ENCODE measurements at regions not wholly inside any gene's neighbourhood (a gene's known extent, or its start where the extent isn't known, plus 50 kb on each side); places are given as distances from the start of the nearest gene placed in this dataset.

- ATAC-seq (ENCODE audit: low read depth in 2 of 2) (no peak), DNase-seq (no peak)
- H3K9me3 Mint-ChIP-seq, result peaks cover 0 to 1% (median 0%) of the 10 kb centered on the region in 7 donors
- Histone ChIP-seq H3K27ac (ENCODE audit: insufficient read depth, low read length, poor library complexity, severe bottlenecking) (no peak overlapping the region), H3K9me3 (ENCODE audit: control insufficient read depth in 2 of 2, low read length in 2 of 2) (no peaks in the 10 kb centered on the region), H3K4me3 (ENCODE audit: low read depth, low read length) (no peak overlapping the region), H3K36me3 (ENCODE audit: control insufficient read depth, insufficient read depth, low read length) (no peaks in the 10 kb centered on the region), H3K27me3 (ENCODE audit: control insufficient read depth, insufficient read depth, low read length) (no peaks in the 10 kb centered on the region), H3K4me1 (ENCODE audit: control insufficient read depth, insufficient read depth, low read length, poor library complexity, severe bottlenecking) (no peaks in the 10 kb centered on the region)
- H3K4me3 Mint-ChIP-seq, result no peak overlapping the region
- H3K4me1 Mint-ChIP-seq, result no peaks in the 10 kb centered on the region
- H3K27ac Mint-ChIP-seq, result no peak overlapping the region
- no peaks in the 10 kb centered on the region for H3K36me3 Mint-ChIP-seq
- no peaks in the 10 kb centered on the region for H3K27me3 Mint-ChIP-seq
Observed at GRCh38 chr3:127446756-127447155, 143.8 kb downstream of the TPRA1 start.

GRCh38 chr3:127445581-127446343 is 144.8 kb downstream of the TPRA1 start:
- Mint-ChIP-seq H3K27me3 (no peaks in the 10 kb centered on the region), H3K36me3 (no peaks in the 10 kb centered on the region), H3K27ac (no peak overlapping the region), H3K4me1 (no peaks in the 10 kb centered on the region), H3K9me3 (peaks cover 0 to 1% (median 0%) of the 10 kb centered on the region in 7 donors), H3K4me3 (no peak overlapping the region)
- no peaks in the 10 kb centered on the region for H3K36me3 ChIP-seq (ENCODE audit: control insufficient read depth, insufficient read depth, low read length)
- no peak for ATAC-seq (ENCODE audit: low read depth in 2 of 2)
- no peak overlapping the region for H3K27ac ChIP-seq (ENCODE audit: insufficient read depth, low read length, poor library complexity, severe bottlenecking)
- DNase-seq, result no peak
- no peaks in the 10 kb centered on the region for H3K27me3 ChIP-seq (ENCODE audit: control insufficient read depth, insufficient read depth, low read length)
- H3K9me3 ChIP-seq (ENCODE audit: control insufficient read depth in 2 of 2, low read length in 2 of 2), result no peaks in the 10 kb centered on the region
- H3K4me1 ChIP-seq (ENCODE audit: control insufficient read depth, insufficient read depth, low read length, poor library complexity, severe bottlenecking), result no peaks in the 10 kb centered on the region
- no peak overlapping the region for H3K4me3 ChIP-seq (ENCODE audit: low read depth, low read length)

GRCh38 chr3:127444761-127445160 is 145.8 kb downstream of the TPRA1 start:
- Mint-ChIP-seq H3K27ac (no peak overlapping the region), H3K27me3 (no peaks in the 10 kb centered on the region), H3K9me3 (peaks cover 0 to 1% (median 0%) of the 10 kb centered on the region in 7 donors), H3K36me3 (no peaks in the 10 kb centered on the region), H3K4me3 (no peak overlapping the region), H3K4me1 (no peaks in the 10 kb centered on the region)
- Histone ChIP-seq H3K27ac (ENCODE audit: insufficient read depth, low read length, poor library complexity, severe bottlenecking) (no peak overlapping the region), H3K36me3 (ENCODE audit: control insufficient read depth, insufficient read depth, low read length) (no peaks in the 10 kb centered on the region), H3K27me3 (ENCODE audit: control insufficient read depth, insufficient read depth, low read length) (no peaks in the 10 kb centered on the region), H3K4me3 (ENCODE audit: low read depth, low read length) (no peak overlapping the region), H3K4me1 (ENCODE audit: control insufficient read depth, insufficient read depth, low read length, poor library complexity, severe bottlenecking) (no peaks in the 10 kb centered on the region), H3K9me3 (ENCODE audit: control insufficient read depth in 2 of 2, low read length in 2 of 2) (no peaks in the 10 kb centered on the region)
- ATAC-seq (ENCODE audit: low read depth in 2 of 2) (no peak), DNase-seq (no peak)

- no peaks in the 10 kb centered on the region for H3K36me3 ChIP-seq (ENCODE audit: control insufficient read depth, insufficient read depth, low read length)
- H3K4me1 ChIP-seq (ENCODE audit: control insufficient read depth, insufficient read depth, low read length, poor library complexity, severe bottlenecking), result no peaks in the 10 kb centered on the region
- H3K27ac Mint-ChIP-seq, result no peak overlapping the region
- ATAC-seq (ENCODE audit: low read depth in 2 of 2) (no peak), DNase-seq (no peak)
- H3K36me3 Mint-ChIP-seq, result no peaks in the 10 kb centered on the region
- H3K9me3 ChIP-seq (ENCODE audit: control insufficient read depth in 2 of 2, low read length in 2 of 2), result no peaks in the 10 kb centered on the region
- peaks cover 0 to 1% (median 0%) of the 10 kb centered on the region in 7 donors for H3K9me3 Mint-ChIP-seq
- no peak overlapping the region for H3K4me3 Mint-ChIP-seq
- H3K4me3 ChIP-seq (ENCODE audit: low read depth, low read length), result no peak overlapping the region
- H3K4me1 Mint-ChIP-seq, result no peaks in the 10 kb centered on the region
- no peaks in the 10 kb centered on the region for H3K27me3 Mint-ChIP-seq
- no peak overlapping the region for H3K27ac ChIP-seq (ENCODE audit: insufficient read depth, low read length, poor library complexity, severe bottlenecking)
- H3K27me3 ChIP-seq (ENCODE audit: control insufficient read depth, insufficient read depth, low read length), result no peaks in the 10 kb centered on the region
Observed at GRCh38 chr3:127443581-127444375, 146.8 kb downstream of the TPRA1 start.

- Mint-ChIP-seq H3K36me3 (no peaks in the 10 kb centered on the region), H3K9me3 (peaks cover 0 to 2% (median 0%) of the 10 kb centered on the region in 7 donors), H3K27me3 (no peaks in the 10 kb centered on the region), H3K4me3 (no peak overlapping the region), H3K4me1 (no peaks in the 10 kb centered on the region), H3K27ac (no peak overlapping the region)
- H3K4me1 ChIP-seq (ENCODE audit: control insufficient read depth, insufficient read depth, low read length, poor library complexity, severe bottlenecking), result no peaks in the 10 kb centered on the region
- no peak overlapping the region for H3K4me3 ChIP-seq (ENCODE audit: low read depth, low read length)
- no peaks in the 10 kb centered on the region for H3K36me3 ChIP-seq (ENCODE audit: control insufficient read depth, insufficient read depth, low read length)
- H3K27ac ChIP-seq (ENCODE audit: insufficient read depth, low read length, poor library complexity, severe bottlenecking), result no peak overlapping the region
- no peak for DNase-seq
- no peak for ATAC-seq (ENCODE audit: low read depth in 2 of 2)
- H3K27me3 ChIP-seq (ENCODE audit: control insufficient read depth, insufficient read depth, low read length), result no peaks in the 10 kb centered on the region
- H3K9me3 ChIP-seq (ENCODE audit: control insufficient read depth in 2 of 2, low read length in 2 of 2), result no peaks in the 10 kb centered on the region
Observed at GRCh38 chr3:127442506-127442905, 148.0 kb downstream of the TPRA1 start.

GRCh38 chr3:127441764-127442163 is 148.8 kb downstream of the TPRA1 start:
- H3K27me3 ChIP-seq (ENCODE audit: control insufficient read depth, insufficient read depth, low read length), result no peaks in the 10 kb centered on the region
- no peaks in the 10 kb centered on the region for H3K36me3 Mint-ChIP-seq
- peaks cover 0 to 1% (median 0%) of the 10 kb centered on the region in 7 donors for H3K9me3 Mint-ChIP-seq
- no peak overlapping the region for H3K27ac ChIP-seq (ENCODE audit: insufficient read depth, low read length, poor library complexity, severe bottlenecking)
- H3K4me3 ChIP-seq (ENCODE audit: low read depth, low read length), result no peak overlapping the region
- H3K4me1 ChIP-seq (ENCODE audit: control insufficient read depth, insufficient read depth, low read length, poor library complexity, severe bottlenecking), result no peaks in the 10 kb centered on the region
- no peak overlapping the region for H3K4me3 Mint-ChIP-seq
- H3K36me3 ChIP-seq (ENCODE audit: control insufficient read depth, insufficient read depth, low read length), result no peaks in the 10 kb centered on the region
- DNase-seq (no peak), ATAC-seq (ENCODE audit: low read depth in 2 of 2) (no peak)
- H3K4me1 Mint-ChIP-seq, result no peaks in the 10 kb centered on the region
- no peaks in the 10 kb centered on the region for H3K9me3 ChIP-seq (ENCODE audit: control insufficient read depth in 2 of 2, low read length in 2 of 2)
- H3K27me3 Mint-ChIP-seq, result no peaks in the 10 kb centered on the region
- H3K27ac Mint-ChIP-seq, result no peak overlapping the region

GRCh38 chr3:127440384-127440783 is 150.1 kb downstream of the TPRA1 start:
- H3K4me3 ChIP-seq (ENCODE audit: low read depth, low read length), result no peak overlapping the region

More at GRCh38 chr3:127440384-127440783, 150.1 kb downstream of the TPRA1 start:
- ATAC-seq (ENCODE audit: low read depth in 2 of 2) (no peak), DNase-seq (no peak)
- Mint-ChIP-seq H3K27ac (no peak overlapping the region), H3K27me3 (no peaks in the 10 kb centered on the region), H3K4me3 (no peak overlapping the region), H3K9me3 (peaks cover 0 to 1% (median 0%) of the 10 kb centered on the region in 7 donors), H3K36me3 (no peaks in the 10 kb centered on the region), H3K4me1 (no peaks in the 10 kb centered on the region)
- Histone ChIP-seq H3K27ac (ENCODE audit: insufficient read depth, low read length, poor library complexity, severe bottlenecking) (no peak overlapping the region), H3K4me1 (ENCODE audit: control insufficient read depth, insufficient read depth, low read length, poor library complexity, severe bottlenecking) (no peaks in the 10 kb centered on the region), H3K36me3 (ENCODE audit: control insufficient read depth, insufficient read depth, low read length) (no peaks in the 10 kb centered on the region), H3K27me3 (ENCODE audit: control insufficient read depth, insufficient read depth, low read length) (no peaks in the 10 kb centered on the region), H3K9me3 (ENCODE audit: control insufficient read depth in 2 of 2, low read length in 2 of 2) (no peaks in the 10 kb centered on the region)

All from CD4-positive, CD25-positive, alpha-beta regulatory T cell (primary cell).